K562 (cell line): ENCODE measurements at regions not wholly inside any gene's neighbourhood (a gene's known extent, or its start where the extent isn't known, plus 50 kb on each side); places are given as distances from the start of the nearest gene placed in this dataset.

Source experiments
- ATAC-seq: fragments of 200-7000 bp; cut with Tn5 transposase; 3 replicates; pipeline ENCODE4 v1.9.1; 2020; ENCODE audit warnings: moderate library complexity
- BruUV-seq: library from RNA; stranded (reverse); fragments of 400-500 nt; replicated peaks from 2 replicates; lab custom pipeline; 2021; lab: Mats Ljungman, UMichigan
- CTCF ChIA-PET: fragments of 300-600 bp; formaldehyde crosslinking; extraction: SDS; loops from one replicate; lab custom pipeline; 2021; ENCODE audit warnings: low intra/inter-chr PET ratio; lab: Yijun Ruan, JAX
- POLR2A ChIA-PET: fragments of 300-600, 350-650 bp; sonication (Branson Sonifier 250); formaldehyde crosslinking; extraction: SDS; loops from one replicate; lab custom pipeline; 2021; ENCODE audit warnings: antibody characterized with exemption, inconsistent platforms; lab: Yijun Ruan, JAX
- DNase-seq, 4 experiments: peaks; one replicate each; pipeline versions ENCODE4 v3.0.0 to v3.0.0-alpha.2; 2011 to 2018; ENCODE audit warnings: low spot score in 3 of 4, mixed read lengths in 3 of 4; ENCODE audit errors: extremely low read depth in 1 of 4
- FAIRE-seq: peaks from 2 replicates; lab custom pipeline; 2011; peaks lifted over from hg19 to GRCh38; lab: Jason Lieb, UNC
- H2AFZ ChIP-seq: 2 replicates; pipeline ENCODE4 v1.6.0; 2011; ENCODE audit warnings: low read depth, low read length, control low read depth, inconsistent platforms
- H3K27ac ChIP-seq: fragments of 200-600 bp; 3 replicates; pipeline ENCODE4 v1.8.0; 2011; ENCODE audit warnings: low read depth, mild to moderate bottlenecking, control low read depth, inconsistent platforms, low read length, moderate library complexity, mixed read lengths; ENCODE audit errors: extremely low read depth
- H3K27me3 ChIP-seq, 2 experiments: fragments of 300-600 bp in 1 of 2; 2 replicates in 1 of 2; 3 replicates in 1 of 2; pipeline versions ENCODE4 v1.6.0 to v1.8.0; 2011; ENCODE audit warnings: inconsistent platforms in 2 of 2, low read length in 2 of 2, mild to moderate bottlenecking in 1 of 2, mixed read lengths in 1 of 2, moderate library complexity in 1 of 2; ENCODE audit not compliant: control insufficient read depth in 2 of 2, insufficient read depth in 2 of 2
- H3K36me3 ChIP-seq: fragments of 300-600 bp; 3 replicates; pipeline ENCODE4 v1.8.0; 2011; ENCODE audit warnings: mild to moderate bottlenecking, low read length, inconsistent platforms; ENCODE audit not compliant: control insufficient read depth, insufficient read depth
- H3K4me1 ChIP-seq, 2 experiments: fragments of 200-600 bp in 1 of 2; replicated peaks in 1 of 2; 2 replicates in 1 of 2; 3 replicates in 1 of 2; pipeline versions ENCODE4 v1.5.1 to v1.8.0; 2011; ENCODE audit warnings: inconsistent platforms in 2 of 2, low read length in 2 of 2, mild to moderate bottlenecking in 1 of 2, mixed read lengths in 1 of 2, moderate library complexity in 1 of 2; ENCODE audit not compliant: control insufficient read depth in 2 of 2, insufficient read depth in 2 of 2
- H3K4me2 ChIP-seq: 2 replicates; pipeline ENCODE4 v1.6.1; 2011; ENCODE audit warnings: low read length, control low read depth, inconsistent platforms, mixed read lengths; ENCODE audit not compliant: insufficient read depth
- H3K4me3 ChIP-seq: fragments of 200-600 bp; sonication (generic), shearing (Covaris generic); 2 replicates; pipeline ENCODE4 v1.5.1; 2016; ENCODE audit warnings: control low read depth, inconsistent platforms
- H3K79me2 ChIP-seq: fragments of 200-600 bp; 3 replicates; pipeline ENCODE4 v1.8.0; 2011; ENCODE audit warnings: low read length, inconsistent platforms; ENCODE audit not compliant: control insufficient read depth, insufficient read depth
- H3K9ac ChIP-seq, 2 experiments: 2 replicates each; pipeline versions ENCODE4 v1.6.0 to v1.6.1; 2011; ENCODE audit warnings: low read depth in 2 of 2, low read length in 2 of 2, control low read depth in 1 of 2, inconsistent platforms in 1 of 2, mild to moderate bottlenecking in 1 of 2, mixed read lengths in 1 of 2; ENCODE audit not compliant: insufficient read depth in 1 of 2
- H3K9me1 ChIP-seq: one replicate; pipeline ENCODE4 v1.6.0; 2011; ENCODE audit warnings: inconsistent platforms, mild to moderate bottlenecking, low read length, moderate library complexity; ENCODE audit not compliant: control insufficient read depth, insufficient read depth
- H3K9me3 ChIP-seq: replicated peaks from 2 replicates; pipeline ENCODE4 v1.5.1; 2011; ENCODE audit warnings: low read depth, low read length, inconsistent platforms; ENCODE audit not compliant: control insufficient read depth, insufficient read depth
- H4K20me1 ChIP-seq: replicated peaks from 2 replicates; pipeline ENCODE4 v1.6.1; 2011; ENCODE audit warnings: low read length, inconsistent platforms, mixed read lengths; ENCODE audit not compliant: control insufficient read depth, insufficient read depth
- ATF1 ChIP-seq, 2 experiments: fragments of 450-650 bp in 1 of 2; IDR thresholded peaks; 2 replicates each; pipeline ENCODE4 v1.6.1; 2016; ENCODE audit warnings: missing compliant biosample characterization in 1 of 2, missing genetic modification characterization in 1 of 2
- KAT2B ChIP-seq: IDR thresholded peaks from one replicate; pipeline ENCODE4 v1.6.1; 2012; ENCODE audit warnings: low read depth, mild to moderate bottlenecking, control low read depth, inconsistent platforms, low read length, moderate library complexity
- MAFG ChIP-seq: fragments of 450-650 bp; conservative IDR thresholded peaks from 2 replicates; pipeline ENCODE4 v1.6.1; 2016; ENCODE audit warnings: missing genetic modification characterization, missing compliant biosample characterization
- NCOA4 ChIP-seq: fragments of 450-650 bp; IDR thresholded peaks from 2 replicates; pipeline ENCODE4 v1.6.1; 2018; ENCODE audit warnings: mild to moderate bottlenecking; ENCODE audit not compliant: partially characterized antibody
- NFIC ChIP-seq: fragments of 450-650 bp; IDR thresholded peaks from 2 replicates; pipeline ENCODE4 v1.6.1; 2017; ENCODE audit warnings: mild to moderate bottlenecking, inconsistent platforms
- NR1H2 ChIP-seq: sonication (generic); formaldehyde crosslinking; IDR thresholded peaks from 2 replicates; pipeline ENCODE4 v1.4.0; 2020; ENCODE audit warnings: mild to moderate bottlenecking, missing genetic modification reagents
- POLR2G ChIP-seq: fragments of 200-400 bp; formaldehyde crosslinking; IDR thresholded peaks from 2 replicates; pipeline ENCODE4 v1.6.1; 2017; ENCODE audit warnings: low read depth, mild to moderate bottlenecking, antibody characterized with exemption, low read length, moderate library complexity
- SMARCB1 ChIP-seq: IDR thresholded peaks from 2 replicates; pipeline ENCODE4 v1.6.1; 2011; ENCODE audit warnings: improper control_type of control experiment, low read depth; ENCODE audit not compliant: insufficient read length
- TAF1 ChIP-seq: IDR thresholded peaks from 2 replicates; pipeline ENCODE4 v1.6.1; 2011; ENCODE audit warnings: mild to moderate bottlenecking, low read length, moderate library complexity; ENCODE audit not compliant: insufficient read depth, control insufficient read depth, severe bottlenecking; ENCODE audit errors: extremely low read depth
- ZNF175 ChIP-seq: fragments of 200-800 bp; sonication (Bioruptor generic); IDR thresholded peaks from 2 replicates; pipeline ENCODE4 v1.6.1; 2016; ENCODE audit warnings: low read depth, mild to moderate bottlenecking, missing genetic modification characterization, missing compliant biosample characterization
- ZNF280A ChIP-seq: fragments of 450-650 bp; IDR thresholded peaks from 2 replicates; pipeline ENCODE4 v1.6.1; 2018; ENCODE audit warnings: mild to moderate bottlenecking, low read depth; ENCODE audit not compliant: partially characterized antibody
- WGBS: fragments of 100-300 bp; shearing (Covaris generic); methylation state at CpG from one replicate; pipeline ENCODE4 v1.1.6; 2016; ENCODE audit warnings: low coverage, mixed read lengths; ENCODE audit not compliant: insufficient coverage; ENCODE audit errors: missing lambda C conversion rate; 5-methylcytosine and 5-hydroxymethylcytosine counted together
- in situ Hi-C: fragments of 300-500 bp; cut with MboI; formaldehyde crosslinking; loops from 4 replicates; pipeline ENCODE4 v1.15.0; 2018; ENCODE audit warnings: inconsistent platforms, mixed read lengths
- intact Hi-C: fragments of 100-400 bp; cut with micrococcal nuclease; formaldehyde crosslinking; loops from 2 replicates; pipeline ENCODE4 v1.14.2; 2022
- TF ChIP-seq, protein P1 (sequence below), 3 experiments: IDR thresholded peaks in 2 of 3; conservative IDR thresholded peaks in 1 of 3; 2 replicates each; pipeline ENCODE4 v1.5.1; 2011 to 2012; ENCODE audit warnings: low read length in 3 of 3, mild to moderate bottlenecking in 3 of 3, control low read depth in 2 of 3, improper control_type of control experiment in 1 of 3, inconsistent platforms in 1 of 3, low read depth in 1 of 3, mixed read lengths in 1 of 3, moderate library complexity in 1 of 3; ENCODE audit not compliant: insufficient read depth in 2 of 3

- FAIRE-seq (no peak), DNase-seq (no peak), ATAC-seq (no peak)
- H3K9me1 ChIP-seq, result no peaks in the 10 kb centered on the region
- 0% methylated on average over 3 of the region's 4 CpGs for WGBS
- intact Hi-C loops, result no loop called here
- H3K27ac ChIP-seq, result no peak overlapping the region
- ChIA-PET POLR2A (no interaction called here), CTCF (no interaction called here)
- H2AFZ ChIP-seq, result no peak overlapping the region
- no peaks in the 10 kb centered on the region for H3K9me3 ChIP-seq
- in situ Hi-C loops, result no loop called here
- H4K20me1 ChIP-seq, result no peaks in the 10 kb centered on the region
- no TSS peak for BruUV-seq
- H3K36me3 ChIP-seq, result no peaks in the 10 kb centered on the region
- H3K4me3 ChIP-seq, result no peak overlapping the region
- H3K4me2 ChIP-seq, result no peak overlapping the region
- H3K27me3 ChIP-seq, result no peaks in the 10 kb centered on the region
- H3K4me1 ChIP-seq, result no peaks in the 10 kb centered on the region
- no peaks in the 10 kb centered on the region for H3K79me2 ChIP-seq
- no peak overlapping the region for H3K9ac ChIP-seq
- TF ChIP-seq ZNF280A, result no peak
- no peak for TF ChIP-seq ZNF175
- no peak for TF ChIP-seq NFIC
Observed at GRCh38 chr13:85597790-85598500, 201.3 kb downstream of the SLITRK6 start.

GRCh38 chr13:85592211-85592610, 207.0 kb downstream of the SLITRK6 start:
- WGBS, result 0% methylated on average over 2 of the region's 2 CpGs
- H3K9ac ChIP-seq, result no peak overlapping the region
- CTCF ChIA-PET, result no interaction called here
- no peak overlapping the region for H3K4me2 ChIP-seq
- in situ Hi-C loops, result no loop called here
- no peaks in the 10 kb centered on the region for H4K20me1 ChIP-seq
- no peak for ATAC-seq
- intact Hi-C loops, result no loop called here
- no peak for FAIRE-seq
- POLR2A ChIA-PET, result no interaction called here
- no peak overlapping the region for H3K27ac ChIP-seq
- H3K27me3 ChIP-seq, result no peaks in the 10 kb centered on the region
- no peaks in the 10 kb centered on the region for H3K9me1 ChIP-seq
- no peaks in the 10 kb centered on the region for H3K36me3 ChIP-seq
- no peak overlapping the region for H2AFZ ChIP-seq
- no peak overlapping the region for H3K4me3 ChIP-seq
- DNase-seq, result no peak
- H3K9me3 ChIP-seq, result no peaks in the 10 kb centered on the region
- no TSS peak for BruUV-seq
- no peaks in the 10 kb centered on the region for H3K79me2 ChIP-seq
- no peaks in the 10 kb centered on the region for H3K4me1 ChIP-seq
- TF ChIP-seq KAT2B, result no peak
- TF ChIP-seq POLR2G, result no peak
- no peak for TF ChIP-seq NR1H2 (CRISPR knock-in tag)
- TF ChIP-seq NFIC, result no peak
- no peak for TF ChIP-seq SMARCB1
- TF ChIP-seq ATF1 (CRISPR knock-in tag; IDR thresholded peaks at IDR 0.05), result no peak
- TF ChIP-seq ATF1 (tag; IDR thresholded peaks at IDR 0.05), result no peak
- no peak for TF ChIP-seq MAFG (tag)
- no peak for TF ChIP-seq TAF1
- TF ChIP-seq, protein P1, sequence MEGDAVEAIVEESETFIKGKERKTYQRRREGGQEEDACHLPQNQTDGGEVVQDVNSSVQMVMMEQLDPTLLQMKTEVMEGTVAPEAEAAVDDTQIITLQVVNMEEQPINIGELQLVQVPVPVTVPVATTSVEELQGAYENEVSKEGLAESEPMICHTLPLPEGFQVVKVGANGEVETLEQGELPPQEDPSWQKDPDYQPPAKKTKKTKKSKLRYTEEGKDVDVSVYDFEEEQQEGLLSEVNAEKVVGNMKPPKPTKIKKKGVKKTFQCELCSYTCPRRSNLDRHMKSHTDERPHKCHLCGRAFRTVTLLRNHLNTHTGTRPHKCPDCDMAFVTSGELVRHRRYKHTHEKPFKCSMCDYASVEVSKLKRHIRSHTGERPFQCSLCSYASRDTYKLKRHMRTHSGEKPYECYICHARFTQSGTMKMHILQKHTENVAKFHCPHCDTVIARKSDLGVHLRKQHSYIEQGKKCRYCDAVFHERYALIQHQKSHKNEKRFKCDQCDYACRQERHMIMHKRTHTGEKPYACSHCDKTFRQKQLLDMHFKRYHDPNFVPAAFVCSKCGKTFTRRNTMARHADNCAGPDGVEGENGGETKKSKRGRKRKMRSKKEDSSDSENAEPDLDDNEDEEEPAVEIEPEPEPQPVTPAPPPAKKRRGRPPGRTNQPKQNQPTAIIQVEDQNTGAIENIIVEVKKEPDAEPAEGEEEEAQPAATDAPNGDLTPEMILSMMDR (IDR thresholded peaks at IDR 0.05 in 2 of 3, conservative IDR thresholded peaks at IDR 0.05 in 1 of 3; ENCODE audit: insufficient read depth in 2 of 3, low read depth in 1 of 3, low read length in 3 of 3), result no peak
- TF ChIP-seq NCOA4, result no peak
